GM18909 (cell line): ENCODE measurements at regions not wholly inside any gene's neighbourhood (a gene's known extent, or its start where the extent isn't known, plus 50 kb on each side); places are given as distances from the start of the nearest gene placed in this dataset.
"Not testable (repeated sequence)": the region's sequence is repeated elsewhere in the genome, so short reads cannot be mapped to it uniquely, and the experiment has no call there.

Experiments used
- ATAC-seq: cut with Tn5 transposase; IDR thresholded peaks from one replicate; pipeline ENCODE4 v1.9.1; 2021; ENCODE audit warnings: mild to moderate bottlenecking; ENCODE audit not compliant: unreplicated experiment, poor library complexity

- ATAC-seq, result no peak
Observed at GRCh38 chr6:6962699-6963098, 145.1 kb upstream of the RREB1 start.

GRCh38 chr6:6963390-6963789 is 144.4 kb upstream of the RREB1 start:
- not testable (repeated sequence) for ATAC-seq

- ATAC-seq, result no peak
Observed at GRCh38 chr6:6964675-6965074, 143.1 kb upstream of the RREB1 start.

GRCh38 chr6:6966127-6966526 is 141.6 kb upstream of the RREB1 start:
- ATAC-seq, result no peak

GRCh38 chr6:6966569-6966968 is 141.2 kb upstream of the RREB1 start:
- ATAC-seq, result no peak

- ATAC-seq, result no peak
Observed at GRCh38 chr6:6968357-6968730, 139.4 kb upstream of the RREB1 start.

GRCh38 chr6:6968731-6969552 is 138.8 kb upstream of the RREB1 start:
- no peak for ATAC-seq

GRCh38 chr6:6969761-6970223 is 138.0 kb upstream of the RREB1 start:
- ATAC-seq, result no peak

- no peak for ATAC-seq
Observed at GRCh38 chr6:6970851-6971250, 136.9 kb upstream of the RREB1 start.

GRCh38 chr6:6971369-6971768 is 136.4 kb upstream of the RREB1 start:
- ATAC-seq, result no peak

- no peak for ATAC-seq
Observed at GRCh38 chr6:6972456-6972855, 135.3 kb upstream of the RREB1 start.

GRCh38 chr6:6973721-6974120 is 134.0 kb upstream of the RREB1 start:
- no peak for ATAC-seq

GRCh38 chr6:6975459-6976111 is 132.2 kb upstream of the RREB1 start:
- ATAC-seq, result no peak

- no peak for ATAC-seq
Observed at GRCh38 chr6:6976193-6976592, 131.6 kb upstream of the RREB1 start.

GRCh38 chr6:6978731-6979130 is 129.0 kb upstream of the RREB1 start:
- no peak for ATAC-seq

- no peak for ATAC-seq
Observed at GRCh38 chr6:6980999-6981597, 126.7 kb upstream of the RREB1 start.

- ATAC-seq, result no peak
Observed at GRCh38 chr6:6981681-6982322, 126.0 kb upstream of the RREB1 start.

- no peak for ATAC-seq
Observed at GRCh38 chr6:6982663-6983062, 125.1 kb upstream of the RREB1 start.

GRCh38 chr6:6984585-6985366 is 123.0 kb upstream of the RREB1 start:
- no peak for ATAC-seq

- ATAC-seq, result no peak
Observed at GRCh38 chr6:6986344-6986743, 121.4 kb upstream of the RREB1 start.
